GM21423 (cell line): ENCODE measurements at regions not wholly inside any gene's neighbourhood (a gene's known extent, or its start where the extent isn't known, plus 50 kb on each side); places are given as distances from the start of the nearest gene placed in this dataset.
"Not testable (repeated sequence)": the region's sequence is repeated elsewhere in the genome, so short reads cannot be mapped to it uniquely, and the experiment has no call there.

Source experiments
- ATAC-seq: cut with Tn5 transposase; IDR thresholded peaks from one replicate; pipeline ENCODE4 v1.9.1; 2021; ENCODE audit warnings: mild to moderate bottlenecking, moderate library complexity; ENCODE audit not compliant: unreplicated experiment

DNA sequence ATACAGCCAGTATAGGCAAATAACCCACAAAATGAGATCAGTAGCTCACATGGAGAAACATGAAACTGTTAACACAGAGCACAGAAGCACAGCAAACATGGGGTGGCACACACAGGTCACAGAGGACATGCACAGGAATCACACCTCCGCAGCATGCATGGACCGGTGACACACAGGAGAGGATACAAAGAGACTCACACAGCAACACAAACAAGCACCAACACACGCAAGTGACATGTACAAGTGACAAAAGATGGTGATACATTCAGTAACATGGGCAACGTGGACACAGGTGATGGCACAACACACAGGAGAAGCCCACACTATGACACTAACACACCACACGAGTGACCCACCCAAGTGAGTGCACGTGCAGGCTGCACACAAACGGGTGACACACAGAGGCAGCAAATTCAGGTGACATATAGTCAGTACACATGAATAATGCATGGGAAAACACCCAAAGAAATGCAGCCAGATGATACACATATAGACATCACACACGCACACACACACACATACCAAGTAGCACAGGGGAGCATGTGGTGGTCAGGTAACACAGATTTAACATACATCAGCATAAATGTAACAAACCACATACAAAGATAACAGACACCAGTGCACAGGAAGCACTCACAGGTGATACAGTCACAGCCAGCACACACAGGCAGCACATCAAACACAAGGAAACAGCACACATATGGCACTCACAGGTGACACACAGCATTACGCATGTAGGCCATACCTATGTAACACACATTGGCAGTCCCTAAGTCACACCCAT is 216.0 kb upstream of the SFSWAP start:
- no peak for ATAC-seq

GRCh38 chr12:131497966-131498365 is 212.9 kb upstream of the SFSWAP start:
- ATAC-seq, result no peak

GRCh38 chr12:131499160-131499863 is 211.6 kb upstream of the SFSWAP start:
- ATAC-seq, result no peak

GRCh38 chr12:131499864-131500190 is 211.1 kb upstream of the SFSWAP start:
- no peak for ATAC-seq

DNA sequence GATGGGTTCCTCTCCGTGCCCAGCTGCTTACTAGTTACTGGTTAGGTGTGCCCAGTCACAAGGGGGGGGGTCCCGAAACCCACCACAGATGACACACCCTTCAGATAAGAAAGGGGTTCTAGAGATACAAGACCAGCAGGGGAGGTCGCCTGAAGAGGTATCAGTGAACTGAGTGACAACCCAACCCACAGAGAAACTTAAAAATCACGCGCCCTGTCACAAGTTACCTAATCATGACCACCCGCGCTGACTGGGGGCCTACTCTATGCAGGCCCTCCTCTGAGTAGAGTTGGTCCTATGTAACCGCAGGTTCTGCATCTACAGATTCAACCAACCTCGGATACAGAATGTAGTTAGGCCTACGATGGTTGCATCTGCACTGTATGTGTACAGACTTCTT is 210.3 kb upstream of the SFSWAP start:
- ATAC-seq, result no peak

DNA sequence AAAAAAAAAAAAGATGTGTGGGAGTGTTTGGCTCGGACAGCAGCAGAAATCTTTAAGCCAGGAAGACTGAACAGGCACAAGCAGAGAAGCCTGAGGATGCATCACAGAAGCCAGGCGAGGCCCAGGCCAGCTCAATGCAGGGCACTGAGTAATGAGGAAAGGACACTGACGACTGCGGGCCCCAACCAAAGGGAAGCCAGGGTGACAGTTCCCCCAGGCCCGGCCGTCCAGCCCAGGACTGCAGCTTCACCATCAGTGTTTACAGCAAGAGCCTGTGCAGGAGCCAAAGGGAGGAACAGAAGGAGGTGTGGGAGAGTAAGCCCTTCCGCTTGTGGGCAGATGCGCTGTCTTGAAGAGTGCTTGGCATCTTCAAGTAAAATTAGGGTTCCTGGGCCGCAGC is 205.3 kb upstream of the SFSWAP start:
- ATAC-seq, result no peak

- ATAC-seq, result no peak
These were observed 204.5 kb upstream of the SFSWAP start for GRCh38 chr12:131506426-131506825.

- ATAC-seq, result no peak
These were observed 203.8 kb upstream of the SFSWAP start for GRCh38 chr12:131507094-131507493.

DNA sequence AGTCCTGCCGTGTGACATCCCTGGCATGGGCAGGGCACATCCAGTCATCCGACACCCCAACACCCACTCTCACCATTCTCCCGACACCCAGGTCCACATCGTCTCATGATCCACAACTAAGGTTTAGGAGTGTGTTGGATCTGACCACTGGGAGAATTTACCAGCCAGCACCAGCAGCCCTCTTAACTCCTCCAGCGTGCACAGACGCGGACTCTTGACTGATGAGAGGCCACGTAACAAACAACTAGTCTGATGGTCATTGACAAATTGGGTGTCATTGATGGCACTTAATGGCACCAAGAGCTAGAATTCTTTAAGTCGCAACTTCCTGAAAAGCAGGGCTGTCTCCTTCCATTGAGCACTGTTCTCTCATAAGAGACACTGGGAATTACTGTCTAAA is 203.0 kb upstream of the SFSWAP start:
- ATAC-seq, result no peak

DNA sequence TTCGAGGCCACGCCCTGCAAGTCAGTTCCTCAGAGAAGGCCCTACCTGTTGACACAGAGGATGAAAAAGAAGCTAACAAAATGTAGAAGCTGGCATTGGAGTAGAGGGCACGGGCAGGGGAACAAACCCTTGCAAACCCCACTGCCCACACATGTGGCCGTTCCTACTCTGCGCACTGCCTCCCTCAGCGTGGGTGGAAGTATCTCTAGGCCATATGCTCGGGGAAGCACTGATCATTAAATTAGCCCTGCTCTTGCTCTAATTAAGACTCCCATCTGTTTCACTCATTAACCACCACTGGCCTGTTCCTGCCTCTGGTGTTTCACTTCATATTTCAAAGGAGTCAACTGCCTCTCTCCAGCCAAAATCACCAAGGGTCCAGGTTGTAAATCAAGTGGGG is 201.2 kb upstream of the SFSWAP start:
- ATAC-seq, result no peak

DNA sequence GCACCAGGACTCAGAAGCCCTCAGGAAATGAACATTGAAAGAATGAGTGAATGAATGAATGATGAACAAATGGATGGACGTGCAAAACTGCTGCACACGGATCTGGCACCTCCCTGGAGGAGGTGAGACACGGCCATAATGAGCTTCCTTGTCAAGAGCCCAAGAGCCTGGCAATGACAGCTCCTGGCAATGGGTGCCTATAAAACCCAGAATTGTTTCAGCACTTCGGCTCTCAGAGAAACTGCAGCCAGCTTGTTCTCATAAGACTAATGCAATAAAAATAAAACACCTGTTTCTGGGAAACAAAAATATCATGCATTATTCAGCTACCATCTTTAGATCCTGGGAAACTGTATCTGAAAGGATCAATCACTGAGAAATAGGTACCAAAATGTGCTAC is 200.5 kb upstream of the SFSWAP start:
- ATAC-seq, result no peak

- peak; percentile 99 for ATAC-seq
These were observed 199.5 kb upstream of the SFSWAP start for GRCh38 chr12:131511391-131511802.

DNA sequence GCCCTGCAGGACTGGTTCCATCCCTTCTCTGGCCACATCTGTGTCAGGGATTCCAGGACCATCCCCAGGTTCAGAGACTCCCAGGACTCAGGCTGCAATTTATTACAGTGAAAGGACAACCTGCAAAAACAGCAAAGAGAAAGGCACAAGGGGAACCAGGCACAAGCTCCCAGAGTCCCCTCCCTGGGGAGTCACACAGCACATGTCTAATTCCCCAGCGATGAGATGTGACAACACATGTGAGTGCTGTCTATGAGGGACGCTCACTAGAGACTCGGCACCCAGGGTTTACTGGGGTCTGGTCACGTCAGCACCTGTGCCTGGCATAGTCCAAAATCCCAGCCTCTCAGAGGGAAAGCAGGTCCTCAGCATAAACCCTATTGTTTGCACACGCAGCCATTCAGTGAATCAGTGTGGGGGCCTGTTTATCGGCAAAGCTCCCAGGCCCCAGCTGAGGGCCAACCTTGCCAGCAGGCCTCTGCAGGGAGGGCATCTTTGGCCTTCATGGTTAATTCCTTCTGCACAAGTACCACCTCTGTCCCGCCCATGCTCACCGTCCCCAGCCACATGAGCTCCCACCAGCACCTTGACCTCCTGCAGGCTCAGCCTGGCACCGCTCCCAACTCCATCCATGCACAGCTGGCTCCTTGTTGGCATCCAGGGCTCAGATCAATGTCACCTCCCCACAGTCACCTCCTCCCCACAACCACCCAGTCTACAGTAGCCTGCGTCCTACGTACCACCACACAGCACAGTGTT is 198.9 kb upstream of the SFSWAP start:
- peak; percentile 15 for ATAC-seq

DNA sequence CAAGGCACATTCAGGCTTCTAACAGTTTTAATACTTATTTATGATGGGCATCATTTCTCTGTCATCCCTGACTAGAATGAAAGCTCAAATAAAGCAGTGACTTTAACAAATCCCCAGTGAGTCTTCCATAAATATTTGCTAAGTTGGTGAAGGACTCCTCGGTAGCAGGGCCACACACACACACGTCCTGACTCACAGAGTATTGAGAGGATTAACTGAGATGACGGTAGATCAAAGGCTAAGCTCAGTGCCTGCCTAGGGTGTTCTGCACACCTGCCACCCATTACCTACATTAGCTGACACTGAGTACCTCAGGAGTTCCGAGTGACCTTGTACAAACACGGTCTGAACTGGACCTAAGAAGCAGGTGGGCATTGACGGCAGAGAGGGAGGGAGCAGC is 197.3 kb upstream of the SFSWAP start:
- no peak for ATAC-seq

DNA sequence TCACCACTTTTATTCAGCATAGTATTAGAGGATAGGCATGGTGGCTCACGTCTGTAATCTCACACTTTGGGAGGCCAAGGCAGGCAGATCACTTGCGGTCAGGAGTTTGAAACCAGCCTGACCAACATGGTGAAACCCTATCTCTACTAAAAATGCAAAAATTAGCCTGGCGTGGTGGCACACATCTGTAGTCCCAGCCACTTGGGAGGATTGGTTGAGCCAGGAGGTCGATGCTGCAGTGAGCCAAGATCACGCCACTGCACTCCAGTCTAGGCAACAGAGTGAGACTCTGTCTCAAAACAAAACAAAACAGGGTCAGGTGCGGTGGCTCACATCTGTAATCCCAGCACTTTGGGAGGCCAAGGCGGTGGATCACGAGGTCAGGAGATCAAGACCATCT is 190.3 kb upstream of the SFSWAP start:
- ATAC-seq, result not testable (repeated sequence)

- no peak for ATAC-seq
These were observed 189.6 kb upstream of the SFSWAP start for GRCh38 chr12:131521326-131521725.

DNA sequence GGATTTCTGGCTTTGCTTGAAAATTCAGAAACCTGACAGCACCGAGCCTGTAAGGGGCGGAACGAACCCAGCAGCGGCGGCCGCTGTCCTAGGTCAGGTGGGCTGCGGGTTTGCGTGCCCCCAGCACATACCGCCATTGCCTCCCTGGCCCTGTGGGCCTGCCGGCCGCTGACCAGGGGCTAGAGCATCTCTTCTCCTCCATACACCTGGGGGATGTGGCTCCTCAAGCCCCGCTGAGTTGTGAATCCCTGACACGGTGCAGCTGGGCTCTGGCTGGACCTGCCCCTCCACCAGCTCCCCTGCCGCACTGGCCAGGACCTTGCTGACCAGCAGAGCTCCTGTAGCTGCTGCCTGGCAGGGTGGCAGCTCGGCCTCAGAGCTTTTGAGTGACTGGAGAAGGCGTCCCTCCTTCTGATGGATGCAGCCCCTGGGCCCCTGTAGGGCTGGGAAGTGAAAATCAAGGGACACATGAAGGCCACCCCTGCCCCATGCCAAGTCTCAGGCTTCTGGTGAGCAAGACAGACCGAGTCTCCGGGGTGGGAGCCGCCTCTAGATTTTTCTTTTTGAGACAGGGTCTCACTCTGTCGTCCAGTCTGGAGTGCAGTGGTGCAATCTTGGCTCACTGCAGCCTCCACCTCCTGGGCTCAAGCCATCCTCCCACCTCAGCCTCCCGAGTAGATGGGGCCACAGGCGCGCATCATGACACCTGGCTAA is 184.9 kb upstream of the SFSWAP start:
- ATAC-seq, result no peak

DNA sequence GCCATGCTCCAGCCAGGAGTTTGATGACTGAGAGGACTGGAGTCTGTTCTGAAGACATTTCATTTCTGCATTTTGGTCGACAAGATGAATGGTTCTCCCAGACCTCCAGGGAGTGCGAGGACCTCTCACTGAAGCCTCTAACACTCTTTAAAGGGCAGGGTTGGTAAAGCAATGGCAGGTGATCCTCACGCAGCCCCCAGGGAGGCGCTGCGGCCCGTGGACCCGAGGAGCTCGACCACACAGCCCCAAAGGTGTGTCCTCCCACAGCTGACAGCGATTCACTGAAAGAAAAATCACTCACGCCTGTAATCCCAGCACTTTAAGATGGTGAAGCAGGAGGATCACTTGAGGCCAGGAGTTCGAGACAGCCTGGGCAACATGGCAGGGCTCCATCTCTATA is 183.8 kb upstream of the SFSWAP start:
- no peak for ATAC-seq

DNA sequence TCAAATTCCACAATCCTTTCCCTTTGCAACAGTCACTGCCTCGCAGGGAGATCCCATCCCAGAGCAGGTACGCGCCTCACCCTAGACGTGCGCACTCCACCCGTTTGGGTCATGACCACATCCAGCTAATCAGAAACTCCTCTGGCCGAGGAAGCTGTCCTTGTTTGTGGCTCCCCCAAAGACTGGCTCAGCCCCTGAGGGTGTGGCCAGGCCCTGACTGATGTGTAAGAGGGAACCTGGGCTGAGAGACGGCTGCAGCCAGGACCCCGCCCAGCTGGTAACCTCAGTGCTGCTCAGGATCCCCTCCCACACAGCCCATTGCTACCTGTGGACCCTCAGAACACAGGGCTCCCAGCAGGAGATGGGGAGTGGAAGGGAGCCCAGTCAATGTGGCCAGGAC is 183.2 kb upstream of the SFSWAP start:
- no peak for ATAC-seq

- ATAC-seq, result no peak
These were observed 182.7 kb upstream of the SFSWAP start for GRCh38 chr12:131528144-131528543.

DNA sequence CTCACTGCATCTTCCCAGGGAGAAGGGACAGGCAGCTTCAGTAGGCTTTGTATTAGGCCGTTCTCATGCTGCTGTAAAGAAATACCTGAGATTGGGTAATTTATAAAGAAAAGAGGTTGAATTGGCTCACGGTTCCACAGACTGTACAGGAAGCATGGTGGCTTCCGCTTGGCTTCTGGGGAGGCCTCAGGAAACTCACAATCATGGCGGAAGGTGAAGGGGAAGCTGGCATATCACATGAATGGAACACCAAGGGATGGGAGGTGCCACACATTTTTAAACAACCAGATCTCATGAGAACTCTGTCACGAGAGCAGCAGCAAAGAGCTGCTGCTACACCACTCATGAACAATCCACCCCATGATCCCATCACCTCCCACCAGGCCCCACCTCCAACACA is 182.2 kb upstream of the SFSWAP start:
- ATAC-seq, result no peak
